Adipose tissue (tissue), 3 donors: ENCODE measurements at regions not wholly inside any gene's neighbourhood (a gene's known extent, or its start where the extent isn't known, plus 50 kb on each side); places are given as distances from the start of the nearest gene placed in this dataset.

Source experiments
- H3K27ac ChIP-seq: one replicate; pipeline ENCODE4 v1.5.1; 2013; ENCODE audit warnings: low read depth, low read length
- WGBS, 3 donors: extraction: QIAGEN DNeasy Blood & Tissue Kit; methylation state at CpG; one replicate each; pipeline ENCODE4 v1.1.7; 2013; 5-methylcytosine and 5-hydroxymethylcytosine counted together
- donor health status: healthy with polysubstance abuse.
- donor health status: Bipolar disorder and iron deficiency.
- donor health status: healthy.

GRCh38 chr7:26102176-26102575, 49.8 kb upstream of the NFE2L3 start:
- 79 to 92% (median 88%) methylated on average over 4 of the region's 4 CpGs for WGBS, 3 donors
- no peak overlapping the region for H3K27ac ChIP-seq
